Chondrocyte (in vitro differentiated cells): ENCODE measurements at regions not wholly inside any gene's neighbourhood (a gene's known extent, or its start where the extent isn't known, plus 50 kb on each side); places are given as distances from the start of the nearest gene placed in this dataset.

ENCODE experiments used
- DNase-seq: peaks from one replicate; pipeline ENCODE4 v3.0.0; 2021; ENCODE audit warnings: mixed read lengths, low spot score
- H3K27ac Mint-ChIP-seq: one replicate; pipeline ENCODE4 v1.8.0; 2021; ENCODE audit warnings: mild to moderate bottlenecking, moderate library complexity, mixed read lengths; ENCODE audit not compliant: unreplicated experiment
- H3K27me3 Mint-ChIP-seq: 2 replicates; pipeline ENCODE4 v1.8.0; 2021; ENCODE audit warnings: low read depth, mixed read lengths
- H3K36me3 Mint-ChIP-seq: 2 replicates; pipeline ENCODE4 v1.8.0; 2021; ENCODE audit warnings: low read depth, mixed read lengths
- H3K4me1 Mint-ChIP-seq: 2 replicates; pipeline ENCODE4 v1.8.0; 2021; ENCODE audit warnings: low read depth, mild to moderate bottlenecking, mixed read lengths
- H3K4me3 Mint-ChIP-seq: one replicate; pipeline ENCODE4 v1.8.0; 2021; ENCODE audit warnings: mild to moderate bottlenecking, moderate library complexity, mixed read lengths; ENCODE audit not compliant: unreplicated experiment
- H3K9me3 Mint-ChIP-seq: 2 replicates; pipeline ENCODE4 v1.8.0; 2021; ENCODE audit warnings: low read depth, mixed read lengths
- TF ChIP-seq, protein P1 (sequence below): fragments of 200-600 bp; sonication (generic); IDR thresholded peaks from 2 replicates; pipeline ENCODE4 v1.5.0; 2021; ENCODE audit warnings: antibody characterized with exemption, mild to moderate bottlenecking, moderate library complexity

GRCh38 chr12:113758165-113758924 is 207.8 kb downstream of the RBM19 start:
- Mint-ChIP-seq H3K9me3 (no peaks in the 10 kb centered on the region), H3K27ac (no peak overlapping the region), H3K4me1 (peaks cover 4% of the 10 kb centered on the region), H3K27me3 (peaks cover 57% of the 10 kb centered on the region), H3K36me3 (no peaks in the 10 kb centered on the region), H3K4me3 (no peak overlapping the region)
- DNase-seq = no peak
- TF ChIP-seq, protein P1, sequence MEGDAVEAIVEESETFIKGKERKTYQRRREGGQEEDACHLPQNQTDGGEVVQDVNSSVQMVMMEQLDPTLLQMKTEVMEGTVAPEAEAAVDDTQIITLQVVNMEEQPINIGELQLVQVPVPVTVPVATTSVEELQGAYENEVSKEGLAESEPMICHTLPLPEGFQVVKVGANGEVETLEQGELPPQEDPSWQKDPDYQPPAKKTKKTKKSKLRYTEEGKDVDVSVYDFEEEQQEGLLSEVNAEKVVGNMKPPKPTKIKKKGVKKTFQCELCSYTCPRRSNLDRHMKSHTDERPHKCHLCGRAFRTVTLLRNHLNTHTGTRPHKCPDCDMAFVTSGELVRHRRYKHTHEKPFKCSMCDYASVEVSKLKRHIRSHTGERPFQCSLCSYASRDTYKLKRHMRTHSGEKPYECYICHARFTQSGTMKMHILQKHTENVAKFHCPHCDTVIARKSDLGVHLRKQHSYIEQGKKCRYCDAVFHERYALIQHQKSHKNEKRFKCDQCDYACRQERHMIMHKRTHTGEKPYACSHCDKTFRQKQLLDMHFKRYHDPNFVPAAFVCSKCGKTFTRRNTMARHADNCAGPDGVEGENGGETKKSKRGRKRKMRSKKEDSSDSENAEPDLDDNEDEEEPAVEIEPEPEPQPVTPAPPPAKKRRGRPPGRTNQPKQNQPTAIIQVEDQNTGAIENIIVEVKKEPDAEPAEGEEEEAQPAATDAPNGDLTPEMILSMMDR = no peak

DNA sequence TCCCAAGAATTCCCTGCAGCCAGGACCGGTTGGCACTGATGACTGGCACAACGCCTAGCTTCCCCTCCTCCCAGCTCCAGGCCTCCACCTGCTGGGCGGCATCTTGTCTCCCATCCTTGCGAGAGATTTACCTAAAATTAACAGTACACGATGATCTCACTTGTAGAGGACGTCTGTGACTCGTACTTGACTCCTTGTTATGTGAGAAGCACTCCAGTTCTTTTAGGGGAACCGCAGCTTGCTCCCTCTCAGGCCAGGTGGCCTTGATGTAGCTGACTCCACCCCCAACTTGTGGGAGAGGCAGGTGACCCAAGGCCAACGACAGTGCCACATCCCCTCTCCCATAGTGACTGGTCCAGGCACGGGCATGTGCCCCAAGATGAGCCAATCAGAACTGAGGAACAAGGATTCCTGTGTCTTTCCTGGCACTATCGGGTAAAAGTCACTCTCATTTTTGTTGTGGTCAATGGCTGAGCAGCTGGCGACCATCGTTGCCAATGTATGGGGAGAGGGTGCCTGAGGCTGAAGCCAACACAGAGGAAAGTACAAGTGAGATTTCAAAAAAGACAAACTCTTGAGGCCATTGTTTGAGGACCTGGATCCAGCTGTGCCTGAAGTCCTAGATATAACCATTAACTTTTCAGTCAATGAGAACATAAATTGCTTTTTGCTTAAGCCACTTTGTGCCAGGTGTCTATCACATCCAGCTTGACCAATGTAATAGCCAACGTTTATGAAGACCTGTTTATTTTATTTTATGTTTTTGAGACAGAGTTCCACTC is 208.7 kb downstream of the RBM19 start:
- peaks cover 53% of the 10 kb centered on the region for H3K27me3 Mint-ChIP-seq
- H3K4me1 Mint-ChIP-seq = peaks cover 4% of the 10 kb centered on the region
- H3K36me3 Mint-ChIP-seq = no peaks in the 10 kb centered on the region
- no peak for DNase-seq
- H3K27ac Mint-ChIP-seq = no peak overlapping the region
- TF ChIP-seq, protein P1 = no peak
- no peak overlapping the region for H3K4me3 Mint-ChIP-seq
- H3K9me3 Mint-ChIP-seq = no peaks in the 10 kb centered on the region

DNA sequence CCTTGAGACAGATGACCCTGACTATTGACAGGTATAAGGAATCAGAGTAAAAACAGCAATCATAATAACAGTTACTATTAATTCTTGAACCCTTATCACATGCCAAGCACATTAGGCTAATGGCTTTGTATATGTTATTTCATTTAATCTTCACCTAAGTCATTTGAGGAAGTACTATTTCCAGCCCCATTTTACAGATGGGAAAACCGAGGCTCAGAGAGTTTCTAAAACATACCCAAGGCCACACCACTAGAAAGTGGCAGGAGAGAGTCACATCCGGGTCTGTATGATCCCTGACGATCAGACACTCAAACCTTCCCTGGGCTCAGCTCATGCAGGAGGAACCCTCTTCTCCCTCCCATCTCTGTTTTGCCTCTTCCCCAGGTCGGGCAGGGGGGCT is 209.5 kb downstream of the RBM19 start:
- no peaks in the 10 kb centered on the region for H3K9me3 Mint-ChIP-seq
- TF ChIP-seq, protein P1 = no peak
- H3K27me3 Mint-ChIP-seq = peaks cover 56% of the 10 kb centered on the region

GRCh38 chr12:113755098-113755497 is 211.0 kb downstream of the RBM19 start:
- no peaks in the 10 kb centered on the region for H3K9me3 Mint-ChIP-seq
- TF ChIP-seq, protein P1 = no peak
- no peak overlapping the region for H3K27ac Mint-ChIP-seq
- no peak for DNase-seq
- H3K4me1 Mint-ChIP-seq = no peaks in the 10 kb centered on the region
- H3K4me3 Mint-ChIP-seq = no peak overlapping the region
- peaks cover 58% of the 10 kb centered on the region for H3K27me3 Mint-ChIP-seq
- no peaks in the 10 kb centered on the region for H3K36me3 Mint-ChIP-seq

More for the DNA sequence above, 209.5 kb downstream of the RBM19 start:
- no peaks in the 10 kb centered on the region for H3K4me1 Mint-ChIP-seq
- no peak for DNase-seq
- H3K27ac Mint-ChIP-seq = no peak overlapping the region
- no peak overlapping the region for H3K4me3 Mint-ChIP-seq
- no peaks in the 10 kb centered on the region for H3K36me3 Mint-ChIP-seq

- TF ChIP-seq, protein P1 = no peak
- Mint-ChIP-seq H3K4me1 (no peaks in the 10 kb centered on the region), H3K9me3 (no peaks in the 10 kb centered on the region), H3K4me3 (no peak overlapping the region), H3K27me3 (peaks cover 63% of the 10 kb centered on the region), H3K27ac (no peak overlapping the region), H3K36me3 (no peaks in the 10 kb centered on the region)
- no peak for DNase-seq
These were observed 214.6 kb downstream of the RBM19 start for GRCh38 chr12:113751513-113751912.
